A172 (cell line): ENCODE measurements at regions not wholly inside any gene's neighbourhood (a gene's known extent, or its start where the extent isn't known, plus 50 kb on each side); places are given as distances from the start of the nearest gene placed in this dataset.
"Not testable (repeated sequence)": the region's sequence is repeated elsewhere in the genome, so short reads cannot be mapped to it uniquely, and the experiment has no call there.

Experiments used
- DNase-seq: peaks from one replicate; pipeline ENCODE4 v3.0.0-alpha.2; 2015; ENCODE audit warnings: low spot score

DNA sequence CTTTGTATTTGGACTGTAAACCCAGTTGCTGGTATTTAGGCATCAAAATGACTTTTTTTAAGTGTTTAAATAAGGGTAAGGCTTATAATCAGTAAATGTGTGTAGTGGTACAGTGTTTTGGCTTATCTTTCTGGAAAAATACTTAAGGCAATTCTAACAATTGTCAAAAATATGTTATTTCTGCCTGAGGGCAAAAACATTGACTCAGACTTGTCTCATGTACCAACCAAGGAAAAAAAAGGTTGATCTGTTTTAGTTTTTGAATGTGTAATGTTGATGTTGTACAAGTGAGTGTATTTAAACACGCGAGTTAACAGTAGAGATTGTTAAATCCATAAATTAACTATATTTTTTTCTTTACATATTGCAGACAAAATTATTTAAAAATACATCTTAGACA is 277.8 kb upstream of the TYRP1 start:
- no peak for DNase-seq

DNA sequence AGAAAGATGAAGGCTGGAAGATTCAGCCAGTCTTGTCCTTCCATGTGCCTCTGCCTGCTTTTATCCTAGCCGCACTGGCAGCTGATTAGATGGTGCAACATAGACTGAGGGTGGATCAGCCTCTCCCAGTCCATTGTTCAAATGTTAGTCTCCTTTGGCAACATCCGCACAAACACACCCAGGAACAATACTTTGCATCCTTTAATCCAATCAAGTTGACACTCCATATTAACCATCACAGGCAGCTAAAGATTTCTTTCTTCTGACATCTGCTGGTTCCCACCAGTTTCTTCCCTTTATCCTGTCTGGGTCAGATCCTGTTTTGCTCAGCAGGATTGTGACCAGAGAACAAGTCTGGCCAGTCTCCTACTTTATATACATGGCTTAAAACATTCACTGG is 276.5 kb upstream of the TYRP1 start:
- no peak for DNase-seq

- DNase-seq, result no peak
Observed at GRCh38 chr9:12424243-12424642, 268.9 kb upstream of the TYRP1 start.

GRCh38 chr9:12425878-12426864 is 267.0 kb upstream of the TYRP1 start:
- DNase-seq, result peak; percentile 41

DNA sequence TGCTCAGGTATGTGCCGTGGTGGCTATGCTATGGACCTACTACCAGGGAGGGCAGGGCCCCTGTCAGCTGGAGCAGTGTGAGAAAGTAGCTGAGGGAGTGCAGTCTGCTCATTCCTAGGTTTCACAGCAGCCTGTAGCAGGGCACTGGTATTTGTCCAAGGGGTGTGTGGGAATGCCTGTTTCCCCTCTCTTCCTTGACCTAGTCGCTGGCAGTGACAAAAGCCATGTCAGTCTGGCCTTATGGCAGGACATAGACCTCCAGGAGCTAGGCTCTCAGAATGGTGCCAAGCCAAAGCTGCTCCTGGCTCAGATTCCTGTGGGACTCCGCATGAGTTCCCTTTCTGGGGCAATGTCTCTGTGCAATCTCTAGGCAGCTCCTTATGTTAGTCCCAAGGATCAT is 253.9 kb upstream of the TYRP1 start:
- no peak for DNase-seq

- DNase-seq, result not testable (repeated sequence)
Observed at GRCh38 chr9:12441080-12441479, 252.1 kb upstream of the TYRP1 start.

DNA sequence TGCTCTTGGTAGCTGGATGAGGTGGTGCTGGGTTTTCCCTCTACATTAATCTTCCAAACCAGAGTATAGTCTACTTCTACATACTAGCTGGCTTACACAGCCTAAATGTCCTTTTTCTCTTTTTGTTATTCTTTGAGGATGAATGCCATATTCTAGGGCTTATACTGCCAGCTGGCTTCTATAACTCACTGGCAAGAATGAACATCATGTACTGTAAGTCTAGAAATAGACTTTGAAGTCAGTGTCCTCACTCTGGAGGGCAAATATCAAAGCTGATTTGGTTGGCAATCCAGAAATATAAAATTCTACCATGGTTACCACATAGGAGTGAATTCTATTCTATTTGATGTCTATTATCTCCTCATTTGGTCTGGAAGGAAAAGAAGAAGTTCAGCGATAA is 251.7 kb upstream of the TYRP1 start:
- DNase-seq, result no peak

GRCh38 chr9:12448246-12448645 is 244.9 kb upstream of the TYRP1 start:
- no peak for DNase-seq

DNA sequence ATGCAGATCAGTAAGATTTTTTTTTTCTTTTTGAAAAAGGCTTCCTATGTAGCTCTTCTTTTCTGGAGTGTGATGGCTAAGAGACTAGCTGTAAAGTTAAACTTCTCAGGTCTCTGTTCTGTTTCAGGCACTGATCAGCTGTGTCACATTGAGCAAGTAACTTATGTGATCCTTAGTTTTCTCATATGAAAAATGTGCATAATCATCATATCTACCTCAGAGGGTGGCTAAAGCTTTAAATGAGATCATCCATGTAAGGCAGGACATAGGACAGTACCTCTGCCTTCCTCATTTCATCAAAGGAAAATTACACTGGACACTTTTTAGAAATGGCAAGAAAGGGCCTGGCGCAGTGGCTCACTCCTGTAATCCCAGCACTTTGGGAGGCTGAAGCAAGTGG is 235.9 kb upstream of the TYRP1 start:
- no peak for DNase-seq

DNA sequence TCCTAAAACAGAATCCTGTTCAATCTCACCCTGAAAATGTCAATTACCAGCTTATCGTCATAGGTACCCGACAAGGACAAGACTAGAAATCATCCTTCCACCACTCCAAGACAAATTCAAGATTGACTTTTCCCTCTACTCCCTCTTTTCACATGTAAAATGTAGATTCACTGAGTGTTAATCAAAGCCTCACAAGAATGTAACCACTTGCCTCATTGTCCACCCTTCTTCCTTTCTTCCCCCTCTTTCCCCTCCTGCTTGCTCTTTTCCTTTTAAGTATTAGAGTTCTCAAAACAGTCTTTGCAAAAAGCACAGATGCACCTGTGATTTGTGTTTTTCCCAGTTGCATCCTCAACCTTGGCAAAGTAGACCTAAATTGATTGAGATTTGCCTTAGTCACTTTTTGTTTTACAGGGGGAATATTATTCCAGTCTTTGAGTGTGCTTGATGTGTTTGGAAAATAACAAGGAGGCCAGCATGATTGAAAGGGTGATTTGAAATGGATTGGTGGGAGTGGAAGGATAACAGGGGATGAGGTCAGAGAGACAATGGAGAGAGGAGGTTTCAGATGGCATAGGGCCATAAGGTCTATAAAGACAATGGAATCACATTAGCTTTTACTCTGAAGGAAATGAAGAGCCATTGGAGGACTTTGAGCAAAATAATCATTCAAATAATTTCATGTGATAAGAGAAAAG is 231.3 kb upstream of the TYRP1 start:
- no peak for DNase-seq

DNA sequence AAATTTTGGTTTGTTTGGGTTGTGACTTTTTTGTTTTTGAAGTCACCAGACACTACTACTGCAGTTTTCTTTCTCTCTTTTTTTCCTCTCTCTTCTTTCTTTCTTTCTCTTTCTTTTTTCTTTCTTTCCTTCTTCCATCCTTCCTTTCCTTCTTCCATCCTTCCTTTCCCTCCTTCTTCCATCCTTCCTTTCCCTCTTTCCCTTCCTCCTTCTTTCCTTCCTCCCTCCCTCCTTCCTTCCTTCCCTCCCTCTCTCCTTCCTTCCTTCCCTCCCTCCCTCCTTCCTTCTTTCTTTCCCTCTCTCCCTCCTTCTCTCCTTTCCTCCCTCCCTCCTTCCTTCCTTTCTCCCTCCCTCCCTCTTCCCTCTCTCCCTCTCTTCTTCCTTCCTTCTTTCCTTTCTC is 230.3 kb upstream of the TYRP1 start:
- no peak for DNase-seq

GRCh38 chr9:12463641-12464040 is 229.5 kb upstream of the TYRP1 start:
- DNase-seq, result no peak

GRCh38 chr9:12464400-12464799 is 228.8 kb upstream of the TYRP1 start:
- DNase-seq, result no peak

DNA sequence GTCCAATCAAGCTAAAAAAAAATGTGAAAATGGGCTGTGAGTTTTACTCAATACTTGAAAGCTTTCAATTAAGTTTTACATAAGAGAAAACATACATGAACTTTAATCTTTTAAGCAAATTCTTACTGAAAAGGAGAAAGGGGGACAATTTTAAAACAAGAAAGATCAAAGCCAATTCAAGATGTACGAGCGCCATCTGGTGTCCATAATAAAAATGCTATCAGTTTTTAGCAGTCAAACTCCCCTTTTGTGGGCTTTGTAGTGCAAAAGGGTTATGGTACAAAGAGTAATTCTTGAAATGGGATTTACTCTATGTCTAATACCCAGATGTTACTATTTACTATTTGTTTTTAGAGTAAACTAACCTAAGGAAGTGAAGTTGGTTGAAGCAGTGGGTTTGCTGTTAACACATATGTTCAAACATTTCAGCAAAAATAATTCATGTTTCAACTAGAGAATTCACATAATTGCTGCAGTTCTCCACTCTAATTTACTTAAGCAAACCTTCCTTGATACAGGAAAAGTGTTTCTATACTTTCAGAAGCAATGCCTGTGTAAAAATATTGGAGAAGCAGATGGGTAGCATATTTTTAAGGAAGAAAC is 228.2 kb upstream of the TYRP1 start:
- DNase-seq, result peak; percentile 17

DNA sequence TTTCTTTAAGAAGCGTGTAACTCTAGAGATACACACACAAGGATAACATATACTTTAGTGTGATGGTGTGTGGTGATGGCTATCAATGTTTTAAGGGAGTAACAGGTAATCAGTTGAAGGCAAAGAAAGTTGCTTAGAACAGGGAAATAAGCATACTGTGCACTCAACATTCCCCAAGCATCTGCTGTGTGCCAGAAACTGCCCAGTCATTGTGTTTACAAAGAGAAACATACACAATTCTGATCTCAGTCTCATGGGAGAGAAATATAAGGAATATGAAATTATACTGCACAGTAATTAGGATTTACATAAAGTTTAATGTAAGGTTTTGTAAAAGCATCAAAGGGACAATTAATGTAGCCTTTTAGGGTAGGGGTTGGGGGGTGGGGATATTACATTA is 224.1 kb upstream of the TYRP1 start:
- no peak for DNase-seq

DNA sequence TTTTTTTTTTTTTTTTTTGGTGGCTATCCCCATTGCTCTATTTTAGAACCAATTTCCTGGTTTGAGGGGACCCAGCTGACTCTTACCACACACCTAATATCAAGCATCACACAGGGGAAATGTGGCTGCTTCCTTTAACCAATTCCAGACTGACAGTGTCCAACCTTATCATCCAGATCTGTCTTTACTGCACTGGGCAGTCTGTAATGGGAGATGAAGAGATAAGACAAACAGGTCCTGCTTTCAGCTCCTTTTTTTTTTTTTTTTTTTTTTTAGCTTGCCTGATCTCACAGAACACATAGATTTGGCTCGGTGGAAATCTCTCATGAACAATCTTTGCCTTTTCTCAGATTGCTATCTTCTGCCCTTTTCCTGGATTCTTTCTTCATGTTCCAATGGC is 198.8 kb upstream of the TYRP1 start:
- no peak for DNase-seq

DNA sequence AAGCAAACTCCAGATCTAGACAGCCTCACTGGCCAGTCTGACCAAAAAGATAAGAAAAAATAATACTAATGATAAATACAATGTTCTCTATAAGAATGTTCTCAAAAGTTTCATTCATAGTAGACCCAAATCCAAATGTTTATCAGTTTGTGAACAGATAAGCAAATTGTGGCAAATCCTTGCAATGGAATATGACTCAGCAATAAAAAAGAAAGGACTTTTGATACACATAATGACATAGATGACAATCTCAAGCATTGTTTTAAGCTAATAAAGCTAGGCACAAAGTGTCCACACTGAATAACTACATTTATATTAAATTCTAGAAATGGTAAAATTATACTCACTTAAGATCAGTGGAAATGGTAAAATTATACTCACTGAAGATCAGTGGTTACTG is 195.4 kb upstream of the TYRP1 start:
- no peak for DNase-seq

- no peak for DNase-seq
Observed at GRCh38 chr9:12502520-12502919, 190.7 kb upstream of the TYRP1 start.

DNA sequence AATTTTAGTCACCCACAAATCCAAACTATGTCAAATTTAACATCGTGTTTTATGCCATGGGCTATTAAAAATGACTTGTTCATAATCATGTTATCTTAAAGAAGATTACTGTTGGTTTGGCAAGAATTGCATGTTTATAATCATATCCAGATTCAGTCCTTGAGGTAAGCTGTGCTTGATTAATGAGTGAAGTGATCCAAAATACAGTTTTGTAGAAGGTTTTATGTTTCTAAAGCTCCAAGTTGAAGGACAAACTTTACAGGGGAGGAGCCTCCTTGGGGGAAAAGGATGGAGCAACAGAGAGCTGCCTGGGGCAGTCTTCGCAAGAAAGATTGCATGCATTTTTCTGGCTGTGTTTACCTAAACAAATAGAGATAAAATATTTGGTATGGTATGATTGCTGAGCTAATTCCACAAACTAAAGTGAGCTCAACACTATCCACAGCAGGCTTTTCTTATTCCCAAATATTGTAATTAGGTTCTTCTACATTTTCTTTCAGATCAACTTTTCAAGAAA is 189.5 kb upstream of the TYRP1 start:
- DNase-seq, result no peak

DNA sequence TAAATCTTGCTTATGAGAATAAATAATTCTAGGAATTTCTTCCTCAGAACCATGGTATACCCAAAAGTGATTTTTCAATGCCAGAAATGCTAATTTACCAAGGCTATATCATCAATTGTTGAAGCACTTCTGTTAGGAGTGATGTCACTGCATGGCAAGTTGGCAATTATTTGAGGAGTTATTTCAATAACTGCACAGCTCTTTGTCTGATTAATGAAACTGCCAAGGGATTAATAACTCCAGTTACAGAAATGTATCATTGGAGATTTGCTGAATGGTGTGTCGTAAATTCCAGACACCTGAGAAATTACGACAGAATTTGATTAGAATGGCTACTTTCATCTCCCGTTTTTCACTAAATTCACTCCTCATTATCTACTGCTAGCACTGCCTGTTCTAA is 182.6 kb upstream of the TYRP1 start:
- no peak for DNase-seq

DNA sequence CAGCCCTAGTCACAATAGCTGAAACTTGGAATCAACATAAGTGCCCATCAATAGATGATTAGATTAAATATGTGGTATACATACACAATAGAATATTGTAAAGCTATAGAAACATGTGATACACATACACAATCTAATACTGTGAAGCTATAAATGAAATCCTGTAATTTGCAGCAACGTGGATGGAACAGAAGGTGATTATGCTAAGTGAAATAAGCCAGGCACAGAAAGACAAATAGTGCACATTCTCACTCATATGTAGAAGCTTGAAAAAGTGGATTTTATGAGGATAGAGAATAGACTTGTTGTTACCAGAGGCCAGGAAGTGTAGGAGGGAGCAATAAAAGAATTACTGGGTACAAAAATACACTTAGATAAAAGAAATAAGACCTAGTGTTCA is 181.5 kb upstream of the TYRP1 start:
- DNase-seq, result no peak

GRCh38 chr9:12516031-12516430 is 177.2 kb upstream of the TYRP1 start:
- no peak for DNase-seq

- peak; percentile 1 for DNase-seq
Observed at GRCh38 chr9:12516573-12516972, 176.6 kb upstream of the TYRP1 start.
